GM23338 (cell line): ENCODE measurements at regions not wholly inside any gene's neighbourhood (a gene's known extent, or its start where the extent isn't known, plus 50 kb on each side); places are given as distances from the start of the nearest gene placed in this dataset.

Experiments used
- CREB1 ChIP-seq: fragments of 250-450 bp; sonication (Bioruptor Pico); IDR thresholded peaks from 2 replicates; pipeline ENCODE4 v1.5.0; 2020; ENCODE audit warnings: low read depth, mild to moderate bottlenecking, moderate library complexity
- ETS1 ChIP-seq: IDR thresholded peaks from 2 replicates; pipeline ENCODE4 v1.6.1; 2016; ENCODE audit warnings: antibody characterized with exemption
- EZH2 ChIP-seq: fragments of 200-600 bp; sonication (generic); IDR thresholded peaks from one replicate; pipeline ENCODE4 v1.8.0; 2017; ENCODE audit warnings: antibody characterized with exemption, mild to moderate bottlenecking, low read depth; ENCODE audit not compliant: unreplicated experiment
- EZH2phosphoT487 ChIP-seq: fragments of 200-600 bp; sonication (generic); IDR thresholded peaks from one replicate; pipeline ENCODE4 v1.8.1; 2018; ENCODE audit warnings: antibody characterized with exemption; ENCODE audit not compliant: unreplicated experiment
- JUNB ChIP-seq: IDR thresholded peaks from one replicate; pipeline ENCODE4 v1.6.1; 2016; ENCODE audit warnings: antibody characterized with exemption; ENCODE audit not compliant: unreplicated experiment
- POLR2AphosphoS5 ChIP-seq: IDR thresholded peaks from 2 replicates; pipeline ENCODE4 v1.6.1; 2016; ENCODE audit warnings: antibody characterized with exemption, low read depth
- ZNF114 ChIP-seq: fragments of 250-450 bp; sonication (Bioruptor Pico); IDR thresholded peaks from 2 replicates; pipeline ENCODE4 v1.5.0; 2020; ENCODE audit warnings: mild to moderate bottlenecking, moderate library complexity
- TF ChIP-seq, protein P1 (sequence below), 2 experiments: fragments of 200-600 bp in 1 of 2; sonication (generic) in 1 of 2; conservative IDR thresholded peaks; 2 replicates each; pipeline versions ENCODE4 v1.5.1 to v1.6.1; 2016 to 2017; ENCODE audit warnings: antibody characterized with exemption in 2 of 2, low read depth in 2 of 2, mild to moderate bottlenecking in 2 of 2, moderate library complexity in 1 of 2
- TF ChIP-seq, protein P2 (sequence below): IDR thresholded peaks from one replicate; pipeline ENCODE4 v1.6.1; 2018; ENCODE audit warnings: antibody characterized with exemption; ENCODE audit not compliant: unreplicated experiment

GRCh38 chr4:126779001-126779400, 853.8 kb upstream of the INTU start:
- TF ChIP-seq, protein P1, sequence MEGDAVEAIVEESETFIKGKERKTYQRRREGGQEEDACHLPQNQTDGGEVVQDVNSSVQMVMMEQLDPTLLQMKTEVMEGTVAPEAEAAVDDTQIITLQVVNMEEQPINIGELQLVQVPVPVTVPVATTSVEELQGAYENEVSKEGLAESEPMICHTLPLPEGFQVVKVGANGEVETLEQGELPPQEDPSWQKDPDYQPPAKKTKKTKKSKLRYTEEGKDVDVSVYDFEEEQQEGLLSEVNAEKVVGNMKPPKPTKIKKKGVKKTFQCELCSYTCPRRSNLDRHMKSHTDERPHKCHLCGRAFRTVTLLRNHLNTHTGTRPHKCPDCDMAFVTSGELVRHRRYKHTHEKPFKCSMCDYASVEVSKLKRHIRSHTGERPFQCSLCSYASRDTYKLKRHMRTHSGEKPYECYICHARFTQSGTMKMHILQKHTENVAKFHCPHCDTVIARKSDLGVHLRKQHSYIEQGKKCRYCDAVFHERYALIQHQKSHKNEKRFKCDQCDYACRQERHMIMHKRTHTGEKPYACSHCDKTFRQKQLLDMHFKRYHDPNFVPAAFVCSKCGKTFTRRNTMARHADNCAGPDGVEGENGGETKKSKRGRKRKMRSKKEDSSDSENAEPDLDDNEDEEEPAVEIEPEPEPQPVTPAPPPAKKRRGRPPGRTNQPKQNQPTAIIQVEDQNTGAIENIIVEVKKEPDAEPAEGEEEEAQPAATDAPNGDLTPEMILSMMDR (conservative IDR thresholded peaks at IDR 0.05; ENCODE audit: low read depth in 2 of 2) = no peak
- no peak for TF ChIP-seq CREB1 (CRISPR knock-in tag)
- TF ChIP-seq JUNB = no peak
- TF ChIP-seq EZH2 = no peak
- TF ChIP-seq POLR2AphosphoS5 = no peak
- TF ChIP-seq ETS1 = no peak
- TF ChIP-seq, protein P2, sequence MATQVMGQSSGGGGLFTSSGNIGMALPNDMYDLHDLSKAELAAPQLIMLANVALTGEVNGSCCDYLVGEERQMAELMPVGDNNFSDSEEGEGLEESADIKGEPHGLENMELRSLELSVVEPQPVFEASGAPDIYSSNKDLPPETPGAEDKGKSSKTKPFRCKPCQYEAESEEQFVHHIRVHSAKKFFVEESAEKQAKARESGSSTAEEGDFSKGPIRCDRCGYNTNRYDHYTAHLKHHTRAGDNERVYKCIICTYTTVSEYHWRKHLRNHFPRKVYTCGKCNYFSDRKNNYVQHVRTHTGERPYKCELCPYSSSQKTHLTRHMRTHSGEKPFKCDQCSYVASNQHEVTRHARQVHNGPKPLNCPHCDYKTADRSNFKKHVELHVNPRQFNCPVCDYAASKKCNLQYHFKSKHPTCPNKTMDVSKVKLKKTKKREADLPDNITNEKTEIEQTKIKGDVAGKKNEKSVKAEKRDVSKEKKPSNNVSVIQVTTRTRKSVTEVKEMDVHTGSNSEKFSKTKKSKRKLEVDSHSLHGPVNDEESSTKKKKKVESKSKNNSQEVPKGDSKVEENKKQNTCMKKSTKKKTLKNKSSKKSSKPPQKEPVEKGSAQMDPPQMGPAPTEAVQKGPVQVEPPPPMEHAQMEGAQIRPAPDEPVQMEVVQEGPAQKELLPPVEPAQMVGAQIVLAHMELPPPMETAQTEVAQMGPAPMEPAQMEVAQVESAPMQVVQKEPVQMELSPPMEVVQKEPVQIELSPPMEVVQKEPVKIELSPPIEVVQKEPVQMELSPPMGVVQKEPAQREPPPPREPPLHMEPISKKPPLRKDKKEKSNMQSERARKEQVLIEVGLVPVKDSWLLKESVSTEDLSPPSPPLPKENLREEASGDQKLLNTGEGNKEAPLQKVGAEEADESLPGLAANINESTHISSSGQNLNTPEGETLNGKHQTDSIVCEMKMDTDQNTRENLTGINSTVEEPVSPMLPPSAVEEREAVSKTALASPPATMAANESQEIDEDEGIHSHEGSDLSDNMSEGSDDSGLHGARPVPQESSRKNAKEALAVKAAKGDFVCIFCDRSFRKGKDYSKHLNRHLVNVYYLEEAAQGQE = no peak
- no peak for TF ChIP-seq EZH2phosphoT487
- no peak for TF ChIP-seq ZNF114 (CRISPR knock-in tag)
